Retinal pigment epithelial cell (primary cell): ENCODE measurements at regions not wholly inside any gene's neighbourhood (a gene's known extent, or its start where the extent isn't known, plus 50 kb on each side); places are given as distances from the start of the nearest gene placed in this dataset.

Experiments used
- DNase-seq: peaks from one replicate; pipeline ENCODE4 v3.0.0-alpha.2; 2010; ENCODE audit warnings: low read depth
- H3K4me3 ChIP-seq: 2 replicates; pipeline ENCODE4 v1.5.1; 2011; ENCODE audit warnings: mild to moderate bottlenecking, low read length, control low read depth, moderate library complexity
- CTCF ChIP-seq: conservative IDR thresholded peaks from 2 replicates; pipeline ENCODE4 v1.5.1; 2011; ENCODE audit warnings: low read depth, low read length, control low read depth, inconsistent platforms

DNA sequence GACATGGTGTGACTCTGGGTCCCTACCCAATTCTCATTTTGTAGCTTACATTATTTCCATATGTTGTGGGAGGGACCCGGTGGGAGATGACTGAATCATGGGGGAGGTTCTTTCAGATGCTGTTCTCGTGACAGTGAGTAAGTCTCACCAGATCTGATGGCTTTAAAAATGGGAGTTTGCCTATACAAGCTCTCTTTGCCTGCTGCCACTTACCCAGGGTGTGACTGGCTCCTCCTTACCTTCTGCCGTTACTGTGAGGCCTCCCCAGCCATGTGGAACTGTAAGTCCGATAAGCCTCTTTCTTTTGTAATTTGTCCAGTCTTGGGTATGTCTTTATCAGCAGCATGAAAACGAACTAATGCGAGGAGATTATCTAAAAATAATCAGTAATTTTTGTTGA, 1683.2 kb upstream of the SLC39A10 start:
- no peak overlapping the region for H3K4me3 ChIP-seq
- DNase-seq = no peak
- no peak for TF ChIP-seq CTCF

DNA sequence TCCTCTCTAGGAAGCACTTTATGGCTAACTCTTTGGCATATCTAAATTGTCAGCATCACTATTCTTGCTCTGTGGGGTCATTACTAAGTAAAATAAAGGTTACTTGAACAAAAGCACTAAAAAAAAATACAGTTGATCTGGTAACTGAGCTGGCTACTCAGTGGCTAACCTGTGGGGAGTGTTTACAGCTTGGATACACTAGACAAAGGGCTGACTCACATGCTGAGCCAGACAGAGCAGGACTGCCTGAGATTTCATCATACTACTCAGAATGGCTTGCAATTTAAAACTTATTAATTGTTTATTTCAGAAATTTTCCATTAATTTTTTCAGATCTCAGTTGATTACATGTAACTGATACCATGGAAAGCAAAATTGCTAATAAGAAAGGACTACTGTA, 1690.4 kb upstream of the SLC39A10 start:
- peak; percentile 79 for DNase-seq
- no peak overlapping the region for H3K4me3 ChIP-seq
- no peak for TF ChIP-seq CTCF

DNA sequence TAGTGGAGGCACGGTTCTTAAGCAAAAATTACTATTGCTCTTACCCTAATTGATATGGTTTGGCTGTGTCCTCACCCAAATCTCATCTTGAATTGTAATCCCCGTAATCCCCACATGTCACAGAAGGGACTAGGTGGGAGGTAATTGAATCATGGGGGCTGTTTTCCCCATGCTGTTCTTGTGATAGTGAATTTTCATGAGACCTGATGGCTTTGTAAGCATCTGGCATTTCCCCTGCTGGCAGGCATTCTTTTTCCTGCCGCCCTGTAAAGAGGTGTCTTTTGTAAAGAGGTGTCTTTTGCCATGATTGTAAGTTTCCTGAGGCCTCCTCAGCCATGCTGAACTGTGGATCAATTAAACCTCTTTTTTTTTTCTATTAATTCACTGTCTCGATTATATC, 1691.8 kb upstream of the SLC39A10 start:
- DNase-seq = no peak
- no peak overlapping the region for H3K4me3 ChIP-seq
- no peak for TF ChIP-seq CTCF

GRCh38 chr2:193963472-193964119, 1693.4 kb upstream of the SLC39A10 start:
- H3K4me3 ChIP-seq = no peak overlapping the region
- no peak for DNase-seq
- TF ChIP-seq CTCF = peak; percentile 73

DNA sequence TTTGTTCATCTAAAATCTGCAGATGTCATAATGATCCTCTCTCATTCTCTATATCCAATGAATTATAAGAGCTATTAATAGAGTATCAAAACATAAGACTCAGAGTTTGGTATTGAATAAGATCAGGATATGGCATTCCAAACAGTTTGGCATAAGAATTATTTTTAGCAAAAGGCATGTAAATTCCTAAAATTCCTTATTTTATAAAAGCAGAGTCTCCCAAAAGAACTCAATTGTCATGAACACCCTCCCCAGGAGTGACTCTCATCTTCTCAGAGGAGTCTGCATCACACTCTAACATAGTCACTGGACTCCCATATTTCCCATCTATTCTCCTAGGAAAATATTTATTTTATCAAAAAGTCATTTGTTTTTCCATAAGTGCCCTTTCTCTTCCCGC, 1710.2 kb upstream of the SLC39A10 start:
- TF ChIP-seq CTCF = no peak
- H3K4me3 ChIP-seq = no peak overlapping the region
- no peak for DNase-seq

- no peak overlapping the region for H3K4me3 ChIP-seq
- TF ChIP-seq CTCF = no peak
- DNase-seq = no peak
Measured at GRCh38 chr2:193943406-193943960, 1713.5 kb upstream of the SLC39A10 start.

DNA sequence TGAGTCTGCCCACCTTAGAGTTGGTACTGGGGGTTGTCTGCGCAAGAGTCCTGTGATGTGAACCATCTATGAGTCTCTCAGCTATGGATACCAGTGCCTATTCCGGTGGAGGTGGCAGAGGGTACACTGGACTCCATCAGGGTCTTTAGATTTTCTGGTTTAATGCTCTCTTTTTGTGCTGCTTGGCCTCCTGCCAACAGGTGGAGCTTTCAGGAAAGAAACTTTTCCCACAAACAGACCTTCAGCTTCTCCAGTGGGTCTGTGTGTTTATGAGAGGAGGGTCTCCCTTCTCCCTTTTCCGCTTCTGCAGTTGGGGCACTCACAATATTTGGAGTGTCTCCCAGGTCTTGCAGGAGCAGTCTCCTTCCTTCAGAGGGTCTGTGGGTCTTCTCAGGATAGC, 1721.9 kb upstream of the SLC39A10 start:
- DNase-seq = no peak
- TF ChIP-seq CTCF = no peak

More for the DNA sequence above, 1721.9 kb upstream of the SLC39A10 start:
- H3K4me3 ChIP-seq = no peak overlapping the region
